Activated CD4-positive, alpha-beta T cell treated with anti-CD3 and anti-CD28 coated beads, Interleukin-2, amount 50 U/mL, for 48 hours (primary cell): ENCODE measurements at regions not wholly inside any gene's neighbourhood (a gene's known extent, or its start where the extent isn't known, plus 50 kb on each side); places are given as distances from the start of the nearest gene placed in this dataset.

ENCODE experiments used
- DNase-seq, 2 experiments: peaks; one replicate each; pipeline ENCODE4 v3.0.0-alpha.2; 2020

GRCh38 chr1:84090447-84091245, 53.4 kb upstream of the PRKACB start:
- DNase-seq = no peak

- DNase-seq = no peak
Measured at GRCh38 chr1:84089867-84090266, 54.2 kb upstream of the PRKACB start.

DNA sequence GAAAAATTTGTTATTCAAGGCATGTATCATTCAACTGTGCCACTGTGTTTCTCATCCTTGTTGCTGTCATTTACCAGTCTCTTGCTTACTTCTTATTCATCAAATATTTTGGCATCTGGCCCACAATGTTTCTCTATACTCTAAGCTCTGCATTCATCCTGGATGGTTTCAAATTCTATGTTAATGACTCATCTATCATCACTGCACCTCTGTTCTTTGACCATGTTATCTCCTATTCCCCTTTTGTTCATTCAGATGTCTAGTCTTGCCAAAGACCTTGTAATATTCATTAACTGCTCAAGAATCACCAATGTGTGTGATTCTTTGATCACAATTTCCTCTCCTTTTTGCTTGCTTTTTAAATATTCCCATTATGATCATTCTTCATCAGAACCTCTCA, 54.6 kb upstream of the PRKACB start:
- DNase-seq = no peak

DNA sequence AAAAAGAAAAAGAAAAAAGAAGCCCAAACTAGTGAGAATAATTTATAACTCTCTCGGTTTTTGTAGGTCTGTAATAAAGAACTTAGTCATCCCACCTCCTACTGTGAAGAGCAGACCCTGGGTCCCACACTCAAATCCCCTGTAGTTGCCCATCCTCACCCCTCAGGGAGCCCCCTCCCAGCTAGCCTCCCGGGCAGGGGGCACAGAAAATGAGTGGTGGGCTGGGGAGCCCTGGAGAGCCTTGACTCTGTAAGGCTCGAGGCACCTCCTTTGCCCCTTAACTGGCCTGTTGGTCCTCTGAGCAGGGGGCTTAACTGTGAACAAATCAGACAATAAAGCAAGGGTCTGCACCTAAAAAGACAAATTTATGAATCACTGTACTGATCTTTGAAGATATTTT, 57.5 kb upstream of the PRKACB start:
- DNase-seq = no peak

- DNase-seq = no peak
Measured at GRCh38 chr1:84086189-84086588, 57.9 kb upstream of the PRKACB start.

GRCh38 chr1:84083307-84083706, 60.8 kb upstream of the PRKACB start:
- no peak for DNase-seq

DNA sequence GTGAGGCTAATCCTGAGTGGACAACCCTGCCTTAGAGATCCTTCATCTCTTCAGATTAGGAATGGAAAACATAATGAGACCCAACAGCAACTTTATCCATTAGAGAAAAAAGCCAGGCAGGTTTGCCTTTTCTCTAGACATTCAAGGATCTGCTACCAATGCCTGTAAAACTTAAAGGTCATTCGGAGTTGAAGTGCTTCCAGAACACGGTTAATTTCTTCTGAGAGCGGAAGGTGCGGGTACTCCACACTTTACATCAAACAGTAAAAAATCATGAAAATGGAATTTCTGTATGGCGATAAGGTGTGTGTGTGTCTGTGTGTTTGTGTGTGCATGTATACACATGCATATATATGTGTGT, 65.2 kb upstream of the PRKACB start:
- DNase-seq = no peak

- peak; percentile 5 to 10 for DNase-seq
Measured at GRCh38 chr1:84078108-84078841, 65.8 kb upstream of the PRKACB start.

- DNase-seq = peak; percentile 70 to 75
Measured at GRCh38 chr1:84077476-84078107, 66.5 kb upstream of the PRKACB start.

- no peak for DNase-seq
Measured at GRCh38 chr1:84073266-84073665, 70.8 kb upstream of the PRKACB start.

DNA sequence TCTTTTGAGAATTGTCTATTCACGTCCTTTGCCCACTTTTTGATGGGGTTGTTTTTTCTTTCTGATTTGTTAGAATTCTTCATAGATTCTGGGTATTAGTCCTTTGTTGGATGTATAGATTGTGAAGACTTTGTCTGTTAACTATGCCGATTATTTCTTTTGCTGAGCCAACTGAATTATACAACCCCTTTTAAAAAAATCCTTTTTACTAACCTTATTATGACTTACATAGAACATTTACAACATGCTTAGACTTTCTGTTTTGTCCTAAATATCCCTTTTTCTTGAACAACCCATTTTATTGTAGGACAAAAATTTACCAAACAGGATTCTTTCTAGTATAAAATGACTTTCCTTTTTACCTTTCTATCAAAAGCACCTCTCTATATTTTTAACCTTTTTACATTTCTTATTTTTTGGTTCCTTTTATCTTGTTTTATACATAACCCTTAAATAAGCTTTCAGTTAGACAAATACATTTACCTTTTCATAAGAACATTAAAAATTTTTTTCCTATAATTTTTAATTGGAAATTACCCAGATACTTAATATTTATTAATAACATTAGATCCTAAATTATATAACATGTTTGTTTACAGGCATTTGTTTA, 70.4 kb upstream of the TTLL7 start:
- DNase-seq = no peak

- DNase-seq = no peak
Measured at GRCh38 chr1:84062496-84062895, 63.6 kb upstream of the TTLL7 start.

GRCh38 chr1:84061336-84061735, 62.4 kb upstream of the TTLL7 start:
- no peak for DNase-seq

- DNase-seq = no peak
Measured at GRCh38 chr1:84060781-84061180, 61.8 kb upstream of the TTLL7 start.

- DNase-seq = no peak
Measured at GRCh38 chr1:84048820-84049219, 49.9 kb upstream of the TTLL7 start.
